ENCODE measurements at regions not wholly inside any gene's neighbourhood (a gene's known extent, or its start where the extent isn't known, plus 50 kb on each side); places are given as distances from the start of the nearest gene placed in this dataset.

DNA sequence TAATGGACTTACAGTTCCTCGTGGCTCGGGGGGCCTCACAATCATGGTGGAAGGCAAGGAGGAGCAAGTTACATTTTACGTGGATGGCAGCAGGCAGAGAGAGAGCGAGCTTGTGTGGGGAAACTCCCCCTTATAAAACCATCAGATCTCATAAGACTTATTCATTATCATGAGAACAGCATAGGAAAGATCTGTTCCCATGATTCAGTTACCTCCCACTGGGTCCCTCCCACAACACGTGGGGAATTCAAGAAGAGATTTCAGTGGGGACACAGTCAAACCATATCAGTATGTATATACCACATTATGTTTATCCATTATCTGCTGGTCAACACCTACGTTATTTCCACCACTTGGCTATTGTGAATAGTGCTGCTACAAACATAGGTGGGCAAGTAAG, 352.3 kb upstream of the B3GALT2 start:
- H3K27me3 Mint-ChIP-seq (ENCODE audit: low read depth in 2 of 2), result no peaks in the 10 kb centered on the region
- H3K4me1 Mint-ChIP-seq, result peaks cover 15 to 22% of the 10 kb centered on the region in 2 donors
- no peaks in the 10 kb centered on the region for H3K36me3 Mint-ChIP-seq
- no peak overlapping the region for H3K4me3 Mint-ChIP-seq
- no peaks in the 10 kb centered on the region for H3K9me3 Mint-ChIP-seq
- H3K27ac ChIP-seq (ENCODE audit: low read length), result peak overlapping the region; percentile 43
- 74% methylated on average over 4 of the region's 6 CpGs for WGBS (ENCODE audit: insufficient coverage)
- H3K36me3 ChIP-seq (ENCODE audit: control insufficient read depth, insufficient read depth, low read length), result no peaks in the 10 kb centered on the region
- TF ChIP-seq, protein P1, sequence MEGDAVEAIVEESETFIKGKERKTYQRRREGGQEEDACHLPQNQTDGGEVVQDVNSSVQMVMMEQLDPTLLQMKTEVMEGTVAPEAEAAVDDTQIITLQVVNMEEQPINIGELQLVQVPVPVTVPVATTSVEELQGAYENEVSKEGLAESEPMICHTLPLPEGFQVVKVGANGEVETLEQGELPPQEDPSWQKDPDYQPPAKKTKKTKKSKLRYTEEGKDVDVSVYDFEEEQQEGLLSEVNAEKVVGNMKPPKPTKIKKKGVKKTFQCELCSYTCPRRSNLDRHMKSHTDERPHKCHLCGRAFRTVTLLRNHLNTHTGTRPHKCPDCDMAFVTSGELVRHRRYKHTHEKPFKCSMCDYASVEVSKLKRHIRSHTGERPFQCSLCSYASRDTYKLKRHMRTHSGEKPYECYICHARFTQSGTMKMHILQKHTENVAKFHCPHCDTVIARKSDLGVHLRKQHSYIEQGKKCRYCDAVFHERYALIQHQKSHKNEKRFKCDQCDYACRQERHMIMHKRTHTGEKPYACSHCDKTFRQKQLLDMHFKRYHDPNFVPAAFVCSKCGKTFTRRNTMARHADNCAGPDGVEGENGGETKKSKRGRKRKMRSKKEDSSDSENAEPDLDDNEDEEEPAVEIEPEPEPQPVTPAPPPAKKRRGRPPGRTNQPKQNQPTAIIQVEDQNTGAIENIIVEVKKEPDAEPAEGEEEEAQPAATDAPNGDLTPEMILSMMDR (IDR thresholded peaks at IDR 0.05), result no peak
- intact Hi-C loops (cut with micrococcal nuclease), result no loop called here
- H3K27me3 ChIP-seq (ENCODE audit: control insufficient read depth, insufficient read depth, low read length), result no peaks in the 10 kb centered on the region
- H3K4me1 ChIP-seq (ENCODE audit: control insufficient read depth, insufficient read depth, low read length), result peaks cover 9% of the 10 kb centered on the region
- H3K9me3 ChIP-seq (ENCODE audit: control insufficient read depth, insufficient read depth, low read length), result no peaks in the 10 kb centered on the region
- peak overlapping the region in 1 of 2 donors; percentile 52 for H3K27ac Mint-ChIP-seq
- DNase-seq (peak in 1 of 2 donors; percentile 29), ATAC-seq (no peak)
- no peak overlapping the region for H3K4me3 ChIP-seq (ENCODE audit: low read length)

DNA sequence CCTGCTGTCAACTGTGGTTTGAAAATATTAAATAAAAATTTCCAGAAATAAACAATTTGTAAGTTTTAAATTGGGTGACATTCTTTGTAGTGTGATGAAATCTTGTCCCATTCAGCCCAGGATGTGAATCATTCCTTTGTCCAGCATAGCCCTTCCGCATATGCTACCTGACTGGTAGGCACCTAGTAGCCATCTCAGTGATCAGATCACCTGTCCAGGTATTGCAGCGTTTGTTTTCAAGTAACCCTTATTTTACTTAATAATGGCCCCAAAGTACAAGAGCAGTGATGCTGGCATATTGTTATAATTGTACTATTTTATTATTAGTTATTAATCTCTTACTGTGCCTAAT, 351.6 kb upstream of the B3GALT2 start:
- no peaks in the 10 kb centered on the region for H3K27me3 ChIP-seq (ENCODE audit: control insufficient read depth, insufficient read depth, low read length)
- no peaks in the 10 kb centered on the region for H3K9me3 ChIP-seq (ENCODE audit: control insufficient read depth, insufficient read depth, low read length)
- Mint-ChIP-seq H3K36me3 (no peaks in the 10 kb centered on the region), H3K27ac (no peak overlapping the region), H3K27me3 (ENCODE audit: low read depth in 2 of 2) (no peaks in the 10 kb centered on the region), H3K4me1 (peaks cover 15 to 22% of the 10 kb centered on the region in 2 donors), H3K4me3 (no peak overlapping the region), H3K9me3 (no peaks in the 10 kb centered on the region)
- H3K36me3 ChIP-seq (ENCODE audit: control insufficient read depth, insufficient read depth, low read length), result no peaks in the 10 kb centered on the region
- peaks cover 9% of the 10 kb centered on the region for H3K4me1 ChIP-seq (ENCODE audit: control insufficient read depth, insufficient read depth, low read length)
- intact Hi-C loops (cut with micrococcal nuclease), result no loop called here
- no peak overlapping the region for H3K4me3 ChIP-seq (ENCODE audit: low read length)
- no peak for DNase-seq
- no peak for ATAC-seq
- H3K27ac ChIP-seq (ENCODE audit: low read length), result peak overlapping the region; percentile 43
- WGBS (ENCODE audit: insufficient coverage), result 78% methylated on average over 2 of the region's 2 CpGs
- TF ChIP-seq, protein P1 (IDR thresholded peaks at IDR 0.05), result no peak

DNA sequence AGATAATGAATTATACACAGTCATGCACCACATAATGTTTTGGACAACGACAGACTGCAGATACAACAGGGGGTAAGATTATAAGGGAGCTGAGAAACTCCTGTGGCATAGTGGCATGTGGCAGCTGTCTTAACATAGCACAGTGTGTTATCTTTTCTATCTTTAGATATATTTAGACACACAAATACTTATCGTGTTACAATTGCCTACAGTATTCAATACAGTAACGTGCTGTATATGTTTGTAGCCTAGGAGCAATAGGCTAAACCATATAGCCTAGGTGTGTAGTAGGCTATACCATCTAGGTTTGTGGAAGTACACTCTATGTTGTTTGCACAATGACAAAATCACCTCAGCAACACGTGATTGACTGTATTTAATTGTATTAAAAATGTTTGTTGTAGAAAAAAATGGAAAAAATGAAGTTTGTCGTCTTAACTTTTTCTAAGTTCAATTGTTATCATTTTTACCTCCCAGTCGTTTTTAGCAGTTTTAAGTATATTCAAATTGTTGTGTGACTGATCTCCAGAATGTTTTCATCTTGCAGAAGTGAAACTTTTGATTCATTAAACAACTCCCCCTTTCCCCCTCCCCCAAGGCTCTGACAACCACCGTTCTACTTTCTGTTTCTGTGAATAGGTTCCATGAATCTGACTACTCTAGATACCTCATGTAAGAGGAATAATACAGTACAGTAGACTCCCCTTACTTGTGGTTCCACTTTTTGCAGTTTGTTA, 351.0 kb upstream of the B3GALT2 start:
- intact Hi-C loops (cut with micrococcal nuclease), result no loop called here
- Histone ChIP-seq H3K4me3 (ENCODE audit: low read length) (no peak overlapping the region), H3K27me3 (ENCODE audit: control insufficient read depth, insufficient read depth, low read length) (no peaks in the 10 kb centered on the region), H3K36me3 (ENCODE audit: control insufficient read depth, insufficient read depth, low read length) (no peaks in the 10 kb centered on the region), H3K27ac (ENCODE audit: low read length) (peak overlapping the region; percentile 43), H3K9me3 (ENCODE audit: control insufficient read depth, insufficient read depth, low read length) (no peaks in the 10 kb centered on the region), H3K4me1 (ENCODE audit: control insufficient read depth, insufficient read depth, low read length) (peaks cover 9% of the 10 kb centered on the region)
- Mint-ChIP-seq H3K36me3 (no peaks in the 10 kb centered on the region), H3K4me3 (no peak overlapping the region), H3K27me3 (ENCODE audit: low read depth in 2 of 2) (no peaks in the 10 kb centered on the region), H3K9me3 (no peaks in the 10 kb centered on the region), H3K27ac (no peak overlapping the region), H3K4me1 (peaks cover 15 to 22% of the 10 kb centered on the region in 2 donors)
- DNase-seq (peak in 1 of 2 donors; percentile 71), ATAC-seq (peak; percentile 57 to 61 (median 59))
- TF ChIP-seq, protein P1 (IDR thresholded peaks at IDR 0.05), result no peak
- 21% methylated on average over 2 of the region's 7 CpGs for WGBS (ENCODE audit: insufficient coverage)

DNA sequence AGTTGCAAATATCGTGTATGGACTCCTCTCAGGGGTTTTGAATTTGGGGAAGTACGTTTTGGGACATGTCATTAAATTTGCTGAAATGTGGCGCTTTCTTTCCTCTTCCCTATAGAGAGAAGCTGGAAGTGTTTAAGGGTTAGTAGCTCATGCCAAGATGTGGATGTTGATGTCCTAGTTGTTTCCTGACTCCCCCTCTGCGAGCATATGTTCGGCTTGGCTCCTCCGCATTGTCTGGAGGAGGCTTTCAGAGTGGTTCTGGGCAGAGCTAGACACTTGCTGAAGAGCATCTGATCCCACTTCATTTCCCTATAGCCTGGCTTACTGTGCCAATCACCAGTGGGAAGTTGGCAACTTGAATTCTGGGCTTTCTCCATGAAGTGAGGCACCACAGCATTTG, 347.4 kb upstream of the B3GALT2 start:
- intact Hi-C loops (cut with micrococcal nuclease), result no loop called here
- 84% methylated on average over 4 of the region's 6 CpGs for WGBS (ENCODE audit: insufficient coverage)

More for the DNA sequence above, 347.4 kb upstream of the B3GALT2 start:
- no peak overlapping the region for H3K4me3 ChIP-seq (ENCODE audit: low read length)
- Mint-ChIP-seq H3K27me3 (ENCODE audit: low read depth in 2 of 2) (no peaks in the 10 kb centered on the region), H3K4me1 (no peaks in the 10 kb centered on the region), H3K27ac (no peak overlapping the region), H3K36me3 (no peaks in the 10 kb centered on the region), H3K9me3 (no peaks in the 10 kb centered on the region), H3K4me3 (no peak overlapping the region)
- no peak overlapping the region for H3K27ac ChIP-seq (ENCODE audit: low read length)
- H3K36me3 ChIP-seq (ENCODE audit: control insufficient read depth, insufficient read depth, low read length), result no peaks in the 10 kb centered on the region
- ATAC-seq (no peak), DNase-seq (no peak)
- H3K4me1 ChIP-seq (ENCODE audit: control insufficient read depth, insufficient read depth, low read length), result peaks cover 4% of the 10 kb centered on the region
- H3K9me3 ChIP-seq (ENCODE audit: control insufficient read depth, insufficient read depth, low read length), result no peaks in the 10 kb centered on the region
- TF ChIP-seq, protein P1 (IDR thresholded peaks at IDR 0.05), result no peak
- no peaks in the 10 kb centered on the region for H3K27me3 ChIP-seq (ENCODE audit: control insufficient read depth, insufficient read depth, low read length)

Data from natural killer cell (primary cell).